Adrenal gland (tissue), 5 donors: ENCODE measurements at regions not wholly inside any gene's neighbourhood (a gene's known extent, or its start where the extent isn't known, plus 50 kb on each side); places are given as distances from the start of the nearest gene placed in this dataset.

Experiments
- CTCF ChIP-seq, 6 experiments: fragments of 450-650 bp in 4 of 6; fragments of 200-600 bp in 2 of 6; sonication (generic) in 1 of 6; IDR thresholded peaks; 1 replicate in 5 of 6; 2 replicates in 1 of 6; pipeline versions ENCODE4 v1.5.1 to v1.8.0; 2016 to 2021; ENCODE audit warnings: antibody characterized with exemption in 6 of 6, mild to moderate bottlenecking in 2 of 6, moderate library complexity in 1 of 6
- POLR2A ChIP-seq, 2 donors: fragments of 450-650 bp; IDR thresholded peaks; one replicate each; pipeline ENCODE4 v1.6.1; 2017; ENCODE audit warnings: antibody characterized with exemption in 2 of 2, mild to moderate bottlenecking in 2 of 2, moderate library complexity in 1 of 2
- donor health status: DM: no; HTN: no; CAD: no.

- TF ChIP-seq CTCF (IDR thresholded peaks at IDR 0.05) (no peak), POLR2A (IDR thresholded peaks at IDR 0.05) (no peak)
These were observed 53.9 kb upstream of the ZNF354A start for GRCh38 chr5:178784391-178784790.
